Lower leg skin (tissue), 4 donors: ENCODE measurements at regions not wholly inside any gene's neighbourhood (a gene's known extent, or its start where the extent isn't known, plus 50 kb on each side); places are given as distances from the start of the nearest gene placed in this dataset.
"Not testable (repeated sequence)": the region's sequence is repeated elsewhere in the genome, so short reads cannot be mapped to it uniquely, and the experiment has no call there.

Experiments
- DNase-seq, 2 donors: peaks; one replicate each; pipeline ENCODE4 v3.0.0-alpha.2; 2019; ENCODE audit warnings: low spot score in 2 of 2
- H3K4me3 ChIP-seq: fragments of 200-600 bp; sonication (generic); 2 replicates; pipeline ENCODE4 v1.5.1; 2017; ENCODE audit warnings: mild to moderate bottlenecking, low read depth; ENCODE audit not compliant: poor library complexity, severe bottlenecking
- POLR2A ChIP-seq, 2 donors: fragments of 450-650 bp; IDR thresholded peaks; one replicate each; pipeline ENCODE4 v1.6.1; 2016 to 2017; ENCODE audit warnings: antibody characterized with exemption in 2 of 2, mild to moderate bottlenecking in 1 of 2, moderate library complexity in 1 of 2
- WGBS, 2 donors: methylation state at CpG; one replicate each; pipeline ENCODE4 v1.1.5; 2018; 5-methylcytosine and 5-hydroxymethylcytosine counted together
- intact Hi-C: fragments of 100-400 bp; cut with DNase I; formaldehyde crosslinking; loops from one replicate; pipeline ENCODE4 v1.15.0; 2023; ENCODE audit warnings: low total_unique reads
- TF ChIP-seq, protein P1 (sequence below), 3 donors: fragments of 450-650 bp; IDR thresholded peaks; one replicate each; pipeline ENCODE4 v1.5.1; 2016; ENCODE audit warnings: antibody characterized with exemption in 3 of 3, mild to moderate bottlenecking in 3 of 3, moderate library complexity in 2 of 3

DNA sequence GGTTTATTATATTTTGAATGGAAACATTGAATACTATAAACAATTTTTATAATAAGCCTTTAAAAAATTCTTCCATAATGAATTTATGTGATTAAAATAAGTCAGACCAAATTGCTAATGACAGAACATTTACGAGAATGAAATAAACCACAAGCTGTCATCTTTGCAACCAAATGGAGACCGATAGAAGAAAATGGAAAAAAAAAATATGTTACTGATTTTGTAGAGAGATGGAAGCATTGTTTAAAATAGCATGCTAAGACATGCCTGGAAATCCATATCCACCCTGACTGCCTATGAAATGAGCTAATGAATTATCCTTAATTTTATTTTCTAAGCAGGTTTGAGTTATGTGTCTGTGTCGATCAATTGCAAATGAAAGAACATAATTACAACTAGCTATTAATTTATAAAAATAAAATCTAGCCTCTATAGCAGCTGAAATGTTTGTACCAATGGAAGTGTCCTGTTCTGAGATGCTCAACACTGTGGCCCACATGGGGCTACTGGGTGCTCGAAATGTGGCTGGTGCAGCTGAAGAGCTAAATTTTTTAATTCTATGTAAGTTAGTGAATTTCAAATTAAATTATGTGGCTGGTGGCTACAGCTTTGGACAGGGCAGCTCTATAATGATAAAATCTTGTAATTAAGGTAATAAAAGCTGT is 832.8 kb downstream of the RNF144A start:
- H3K4me3 ChIP-seq: no peak overlapping the region
- no peak for TF ChIP-seq POLR2A (IDR thresholded peaks at IDR 0.05)
- TF ChIP-seq, protein P1, sequence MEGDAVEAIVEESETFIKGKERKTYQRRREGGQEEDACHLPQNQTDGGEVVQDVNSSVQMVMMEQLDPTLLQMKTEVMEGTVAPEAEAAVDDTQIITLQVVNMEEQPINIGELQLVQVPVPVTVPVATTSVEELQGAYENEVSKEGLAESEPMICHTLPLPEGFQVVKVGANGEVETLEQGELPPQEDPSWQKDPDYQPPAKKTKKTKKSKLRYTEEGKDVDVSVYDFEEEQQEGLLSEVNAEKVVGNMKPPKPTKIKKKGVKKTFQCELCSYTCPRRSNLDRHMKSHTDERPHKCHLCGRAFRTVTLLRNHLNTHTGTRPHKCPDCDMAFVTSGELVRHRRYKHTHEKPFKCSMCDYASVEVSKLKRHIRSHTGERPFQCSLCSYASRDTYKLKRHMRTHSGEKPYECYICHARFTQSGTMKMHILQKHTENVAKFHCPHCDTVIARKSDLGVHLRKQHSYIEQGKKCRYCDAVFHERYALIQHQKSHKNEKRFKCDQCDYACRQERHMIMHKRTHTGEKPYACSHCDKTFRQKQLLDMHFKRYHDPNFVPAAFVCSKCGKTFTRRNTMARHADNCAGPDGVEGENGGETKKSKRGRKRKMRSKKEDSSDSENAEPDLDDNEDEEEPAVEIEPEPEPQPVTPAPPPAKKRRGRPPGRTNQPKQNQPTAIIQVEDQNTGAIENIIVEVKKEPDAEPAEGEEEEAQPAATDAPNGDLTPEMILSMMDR (IDR thresholded peaks at IDR 0.05): no peak
- 58 to 61% methylated on average over 4 of the region's 4 CpGs for WGBS, 2 donors
- DNase-seq: no peak
- intact Hi-C loops: no loop called here

DNA sequence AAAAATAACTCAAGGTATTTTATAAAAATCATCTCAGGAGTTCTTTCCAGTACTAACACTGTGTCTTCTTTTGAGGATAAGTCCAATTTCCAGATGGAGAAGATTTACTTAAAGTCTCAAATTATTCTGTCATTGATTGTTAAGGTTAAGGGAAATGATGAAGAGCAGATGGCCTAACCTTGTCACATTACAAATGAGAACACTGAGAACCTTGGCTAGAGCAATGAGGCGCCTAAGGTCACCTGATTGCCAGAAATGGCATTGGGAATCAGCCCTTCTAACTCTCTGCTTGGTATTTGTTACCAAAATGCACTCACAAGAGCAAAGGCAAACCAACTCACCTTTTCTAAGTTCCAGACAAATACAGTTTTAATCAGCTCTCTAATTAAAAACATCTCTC is 835.1 kb downstream of the RNF144A start:
- intact Hi-C loops: no loop called here
- DNase-seq: no peak

DNA sequence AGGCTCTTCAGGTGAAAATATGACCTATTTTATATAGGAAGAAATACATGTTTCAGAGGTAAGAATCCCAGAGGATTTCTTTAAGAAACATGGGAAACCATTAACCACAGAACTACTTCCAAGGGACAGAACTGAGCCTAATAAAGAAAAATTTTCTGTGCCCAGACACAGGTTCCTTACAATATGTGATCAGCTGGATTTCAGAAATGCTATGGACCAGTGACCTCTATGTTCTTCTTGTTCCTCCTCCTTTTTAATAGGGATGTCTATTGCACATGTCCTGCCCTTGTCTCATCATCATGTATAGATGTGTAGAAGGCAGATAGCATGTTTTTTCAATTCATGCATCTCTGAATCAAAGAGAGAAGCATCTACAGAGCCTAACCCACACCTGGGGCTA is 836.6 kb downstream of the RNF144A start:
- TF ChIP-seq POLR2A (IDR thresholded peaks at IDR 0.05): no peak
- TF ChIP-seq, protein P1 (IDR thresholded peaks at IDR 0.05): no peak
- intact Hi-C loops: no loop called here

More for the DNA sequence above, 835.1 kb downstream of the RNF144A start:
- no peak for TF ChIP-seq POLR2A (IDR thresholded peaks at IDR 0.05)
- TF ChIP-seq, protein P1 (IDR thresholded peaks at IDR 0.05): no peak
- H3K4me3 ChIP-seq: no peak overlapping the region
- WGBS, 2 donors: 77 to 88% methylated on average over 1 of the region's 1 CpG

DNA sequence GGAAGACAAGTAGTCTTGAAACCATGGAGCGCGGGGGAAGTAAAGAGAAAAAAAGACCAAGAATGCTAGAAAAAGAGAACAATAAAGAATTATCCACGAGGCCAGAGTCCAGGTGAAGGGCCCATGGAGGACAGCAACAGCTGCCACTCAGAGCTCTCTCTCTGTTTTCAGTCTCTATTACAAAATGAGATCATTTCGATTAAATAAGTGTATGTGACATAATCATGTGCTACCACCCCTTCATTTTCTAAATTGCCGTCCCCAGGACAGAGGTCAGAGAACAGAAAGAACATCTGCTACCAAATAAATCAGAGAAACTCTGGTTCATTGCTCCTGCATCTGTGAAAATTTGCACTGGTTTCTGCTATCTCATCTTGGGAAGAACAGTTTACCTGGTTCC is 838.7 kb downstream of the RNF144A start:
- intact Hi-C loops: no loop called here
- 88 to 93% methylated on average over 5 of the region's 5 CpGs for WGBS, 2 donors
- DNase-seq: no peak
- TF ChIP-seq, protein P1 (IDR thresholded peaks at IDR 0.05): no peak
- no peak for TF ChIP-seq POLR2A (IDR thresholded peaks at IDR 0.05)
- H3K4me3 ChIP-seq: no peak overlapping the region

More for the DNA sequence above, 836.6 kb downstream of the RNF144A start:
- H3K4me3 ChIP-seq: no peak overlapping the region
- no peak for DNase-seq

DNA sequence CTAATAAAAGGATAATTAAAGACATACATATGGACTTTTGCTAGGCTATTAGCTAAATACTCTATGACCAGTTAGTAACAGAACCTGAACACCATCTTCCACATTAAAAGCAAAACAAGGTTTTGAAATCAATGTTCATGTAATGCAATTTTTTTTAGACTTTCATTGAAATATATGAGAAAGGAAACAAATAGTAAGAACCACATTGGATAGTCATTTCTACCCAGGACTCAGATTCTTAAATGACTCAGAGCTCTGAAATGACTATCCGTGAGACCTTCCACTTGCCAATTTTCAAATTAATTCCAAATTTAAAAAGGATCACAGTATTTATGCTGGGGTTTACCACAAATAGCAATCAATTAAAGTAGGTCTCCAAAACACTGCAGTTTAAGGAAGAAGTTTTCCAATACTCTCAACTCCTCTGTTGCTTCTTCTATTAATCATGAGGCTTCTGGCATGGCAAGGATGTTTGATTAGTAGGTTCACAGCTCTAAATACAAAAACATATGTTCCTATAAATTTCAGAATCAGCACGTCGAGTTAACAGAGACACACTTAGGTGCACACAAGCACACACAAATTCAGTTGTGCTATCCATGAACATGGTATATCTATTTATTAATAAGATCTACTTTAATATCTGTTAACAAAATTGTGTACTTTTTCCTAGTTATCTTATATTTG is 841.0 kb downstream of the RNF144A start:
- intact Hi-C loops: no loop called here
- WGBS, 2 donors: 82 to 87% methylated on average over 3 of the region's 3 CpGs
- DNase-seq: no peak
- TF ChIP-seq POLR2A (IDR thresholded peaks at IDR 0.05): no peak
- H3K4me3 ChIP-seq: no peak overlapping the region

DNA sequence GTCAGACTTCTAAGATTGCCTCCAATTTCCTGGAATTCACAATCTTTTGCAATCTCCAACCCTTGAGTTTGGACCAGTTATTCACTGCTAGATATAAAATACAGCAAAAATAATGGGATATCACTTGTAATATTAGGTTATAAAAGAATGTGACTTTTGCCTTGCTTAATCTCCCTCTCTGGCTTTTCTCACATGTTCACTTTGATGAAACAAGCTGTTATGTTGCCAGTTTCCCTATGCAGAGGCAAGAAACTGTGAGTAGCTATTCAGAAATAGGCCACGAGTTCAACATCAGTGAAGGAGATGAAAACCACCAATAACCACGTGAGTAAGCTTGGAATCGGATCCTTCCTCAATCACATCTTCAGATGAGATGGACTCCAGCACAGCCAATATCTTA is 842.7 kb downstream of the RNF144A start:
- DNase-seq: no peak
- H3K4me3 ChIP-seq: no peak overlapping the region

DNA sequence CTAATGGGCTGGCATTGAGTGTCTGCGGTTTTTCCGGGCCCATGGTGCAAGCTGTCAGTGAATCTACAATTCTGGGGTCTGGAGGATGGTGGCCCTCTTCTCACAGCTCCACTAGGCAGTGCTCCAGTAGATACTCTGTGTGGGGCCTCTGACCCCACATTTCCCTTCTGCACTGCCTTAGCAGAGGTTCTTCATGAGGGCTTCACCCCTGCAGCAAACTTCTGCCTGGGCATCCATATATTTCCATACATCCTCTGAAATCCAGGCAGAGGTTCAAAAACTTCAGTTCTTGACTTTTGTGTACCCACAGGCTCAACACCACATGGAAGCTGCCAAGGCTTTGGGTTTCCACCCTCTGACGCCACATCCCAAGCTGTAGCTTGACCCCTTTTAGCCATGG is 846.2 kb downstream of the RNF144A start:
- H3K4me3 ChIP-seq, intact Hi-C loops, DNase-seq: not testable (repeated sequence)
- WGBS, 2 donors: 98 to 100% methylated on average over 3 of the region's 3 CpGs

More for the DNA sequence above, 842.7 kb downstream of the RNF144A start:
- TF ChIP-seq, protein P1 (IDR thresholded peaks at IDR 0.05): no peak
- 84 to 91% methylated on average over 3 of the region's 3 CpGs for WGBS, 2 donors
- intact Hi-C loops: no loop called here
